ENCODE measurements at regions not wholly inside any gene's neighbourhood (a gene's known extent, or its start where the extent isn't known, plus 50 kb on each side); places are given as distances from the start of the nearest gene placed in this dataset.

DNA sequence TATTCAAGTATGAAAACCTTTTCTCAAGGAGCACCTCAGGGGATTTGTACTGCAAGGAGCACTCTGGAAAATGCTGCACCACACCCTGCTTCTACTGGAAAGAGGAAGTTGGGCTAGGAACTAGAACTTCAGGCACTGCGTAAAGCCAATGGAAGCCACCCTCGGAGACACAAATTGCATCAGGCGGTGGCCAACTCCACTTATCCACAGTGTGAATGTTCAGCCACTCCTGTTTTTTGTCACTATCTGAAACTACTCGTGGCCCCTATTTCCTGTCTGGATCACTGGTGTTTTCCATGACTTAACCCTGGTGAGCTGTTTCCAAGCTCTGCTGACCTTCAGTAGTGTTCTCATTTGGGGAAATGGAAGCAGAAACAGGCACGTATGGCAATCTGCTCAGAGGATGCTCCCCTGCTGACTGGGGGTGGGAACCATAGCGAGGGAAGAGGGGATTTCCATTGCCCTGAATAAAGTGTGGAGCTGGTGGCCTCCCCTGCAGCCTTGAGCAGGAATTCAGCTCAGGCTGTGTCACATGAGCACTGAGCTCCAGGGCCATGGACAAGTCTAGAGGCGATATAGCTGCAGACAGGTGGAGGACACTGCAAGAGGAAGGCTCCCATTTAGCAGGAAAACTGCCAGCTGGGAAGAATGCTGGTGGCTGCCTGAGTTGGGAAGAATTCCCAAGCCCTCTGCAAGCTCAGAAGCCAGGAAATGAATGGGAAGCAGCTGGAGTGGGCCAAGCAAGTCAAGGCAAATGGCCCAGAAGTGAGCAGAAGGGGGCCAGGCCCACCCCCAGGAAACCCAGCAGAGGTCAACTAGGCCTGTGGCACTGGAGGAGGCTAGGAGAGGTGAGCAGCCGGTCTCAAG is 50.5 kb upstream of the RAP1B start:
- H3K9me3 Mint-ChIP-seq (ENCODE audit: unreplicated experiment): no peaks in the 10 kb centered on the region
- H3K36me3 Mint-ChIP-seq (ENCODE audit: unreplicated experiment): no peaks in the 10 kb centered on the region
- H3K4me3 Mint-ChIP-seq (ENCODE audit: unreplicated experiment): no peak overlapping the region
- no peak for DNase-seq (ENCODE audit: extremely low spot score, unreplicated experiment)
- no peaks in the 10 kb centered on the region for H3K27me3 Mint-ChIP-seq (ENCODE audit: unreplicated experiment)
- H3K27ac Mint-ChIP-seq (ENCODE audit: unreplicated experiment): no peak overlapping the region
- TF ChIP-seq, protein P1, sequence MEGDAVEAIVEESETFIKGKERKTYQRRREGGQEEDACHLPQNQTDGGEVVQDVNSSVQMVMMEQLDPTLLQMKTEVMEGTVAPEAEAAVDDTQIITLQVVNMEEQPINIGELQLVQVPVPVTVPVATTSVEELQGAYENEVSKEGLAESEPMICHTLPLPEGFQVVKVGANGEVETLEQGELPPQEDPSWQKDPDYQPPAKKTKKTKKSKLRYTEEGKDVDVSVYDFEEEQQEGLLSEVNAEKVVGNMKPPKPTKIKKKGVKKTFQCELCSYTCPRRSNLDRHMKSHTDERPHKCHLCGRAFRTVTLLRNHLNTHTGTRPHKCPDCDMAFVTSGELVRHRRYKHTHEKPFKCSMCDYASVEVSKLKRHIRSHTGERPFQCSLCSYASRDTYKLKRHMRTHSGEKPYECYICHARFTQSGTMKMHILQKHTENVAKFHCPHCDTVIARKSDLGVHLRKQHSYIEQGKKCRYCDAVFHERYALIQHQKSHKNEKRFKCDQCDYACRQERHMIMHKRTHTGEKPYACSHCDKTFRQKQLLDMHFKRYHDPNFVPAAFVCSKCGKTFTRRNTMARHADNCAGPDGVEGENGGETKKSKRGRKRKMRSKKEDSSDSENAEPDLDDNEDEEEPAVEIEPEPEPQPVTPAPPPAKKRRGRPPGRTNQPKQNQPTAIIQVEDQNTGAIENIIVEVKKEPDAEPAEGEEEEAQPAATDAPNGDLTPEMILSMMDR (IDR thresholded peaks at IDR 0.05): no peak
- H3K4me1 Mint-ChIP-seq (ENCODE audit: unreplicated experiment): peaks cover 36% of the 10 kb centered on the region

DNA sequence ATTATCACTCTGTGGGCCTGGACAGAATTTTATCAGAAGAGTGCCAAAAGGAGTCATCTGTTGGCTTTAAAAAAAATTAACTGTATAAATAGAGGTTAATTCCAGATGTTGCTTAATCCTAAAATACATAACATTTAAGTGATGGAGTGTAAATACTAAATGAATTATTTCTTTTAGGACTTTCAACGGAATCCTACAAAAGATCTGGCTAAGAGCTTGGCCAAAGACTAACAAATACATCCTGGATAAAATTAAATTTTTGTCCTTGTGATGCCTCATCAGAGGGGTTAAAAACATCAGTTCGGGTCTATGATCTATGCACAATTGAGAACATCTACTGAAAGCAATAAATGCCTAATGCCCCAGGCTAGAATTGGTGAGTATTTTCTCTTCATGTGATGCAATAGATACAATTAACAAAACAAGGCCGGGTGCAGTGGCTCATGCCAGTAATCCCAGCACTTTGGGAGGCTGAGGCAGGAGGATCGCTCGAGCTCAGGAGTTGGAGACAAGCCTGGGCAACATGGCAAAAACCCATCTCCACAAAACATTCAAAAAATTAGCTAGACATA is 49.8 kb upstream of the RAP1B start:
- H3K27ac Mint-ChIP-seq (ENCODE audit: unreplicated experiment): no peak overlapping the region
- H3K9me3 Mint-ChIP-seq (ENCODE audit: unreplicated experiment): no peaks in the 10 kb centered on the region
- no peak for DNase-seq (ENCODE audit: extremely low spot score, unreplicated experiment)

More for the DNA sequence above, 49.8 kb upstream of the RAP1B start:
- TF ChIP-seq, protein P1 (IDR thresholded peaks at IDR 0.05): no peak
- H3K27me3 Mint-ChIP-seq (ENCODE audit: unreplicated experiment): no peaks in the 10 kb centered on the region
- H3K36me3 Mint-ChIP-seq (ENCODE audit: unreplicated experiment): no peaks in the 10 kb centered on the region
- H3K4me3 Mint-ChIP-seq (ENCODE audit: unreplicated experiment): no peak overlapping the region
- peaks cover 43% of the 10 kb centered on the region for H3K4me1 Mint-ChIP-seq (ENCODE audit: unreplicated experiment)
